Epithelial cell of esophagus (primary cell): ENCODE measurements at regions not wholly inside any gene's neighbourhood (a gene's known extent, or its start where the extent isn't known, plus 50 kb on each side); places are given as distances from the start of the nearest gene placed in this dataset.

Source experiments
- DNase-seq: peaks from one replicate; pipeline ENCODE4 v3.0.0; 2010; ENCODE audit warnings: low read depth
- H3K4me3 ChIP-seq: 2 replicates; pipeline ENCODE4 v1.5.1; 2011; ENCODE audit warnings: mild to moderate bottlenecking, low read length, control low read depth
- TF ChIP-seq, protein P1 (sequence below): IDR thresholded peaks from 2 replicates; pipeline ENCODE4 v1.5.1; 2011; ENCODE audit warnings: low read depth, mild to moderate bottlenecking, low read length, control low read depth, inconsistent platforms; ENCODE audit not compliant: insufficient read depth; ENCODE audit errors: missing control alignments

DNA sequence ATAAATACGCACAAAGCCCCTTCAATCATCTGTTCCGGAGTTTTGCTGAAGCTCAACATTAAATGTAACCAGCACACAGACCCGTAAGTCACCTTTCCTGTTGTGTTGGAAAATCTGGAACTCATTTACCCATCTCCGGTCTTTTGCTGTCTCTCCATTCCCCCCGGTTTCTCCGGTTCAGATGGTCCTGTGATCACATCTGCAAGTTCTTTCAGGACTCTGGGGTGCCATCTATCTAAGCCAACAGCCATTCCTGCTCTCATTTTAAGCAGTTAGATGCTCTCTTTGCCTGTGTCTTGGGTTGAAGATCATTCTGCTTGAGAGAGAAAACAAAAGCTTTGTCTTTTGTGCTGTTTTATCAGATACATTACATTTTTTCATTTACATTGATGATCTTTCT, 91.7 kb upstream of the TGIF1 start:
- no peak overlapping the region for H3K4me3 ChIP-seq
- TF ChIP-seq, protein P1, sequence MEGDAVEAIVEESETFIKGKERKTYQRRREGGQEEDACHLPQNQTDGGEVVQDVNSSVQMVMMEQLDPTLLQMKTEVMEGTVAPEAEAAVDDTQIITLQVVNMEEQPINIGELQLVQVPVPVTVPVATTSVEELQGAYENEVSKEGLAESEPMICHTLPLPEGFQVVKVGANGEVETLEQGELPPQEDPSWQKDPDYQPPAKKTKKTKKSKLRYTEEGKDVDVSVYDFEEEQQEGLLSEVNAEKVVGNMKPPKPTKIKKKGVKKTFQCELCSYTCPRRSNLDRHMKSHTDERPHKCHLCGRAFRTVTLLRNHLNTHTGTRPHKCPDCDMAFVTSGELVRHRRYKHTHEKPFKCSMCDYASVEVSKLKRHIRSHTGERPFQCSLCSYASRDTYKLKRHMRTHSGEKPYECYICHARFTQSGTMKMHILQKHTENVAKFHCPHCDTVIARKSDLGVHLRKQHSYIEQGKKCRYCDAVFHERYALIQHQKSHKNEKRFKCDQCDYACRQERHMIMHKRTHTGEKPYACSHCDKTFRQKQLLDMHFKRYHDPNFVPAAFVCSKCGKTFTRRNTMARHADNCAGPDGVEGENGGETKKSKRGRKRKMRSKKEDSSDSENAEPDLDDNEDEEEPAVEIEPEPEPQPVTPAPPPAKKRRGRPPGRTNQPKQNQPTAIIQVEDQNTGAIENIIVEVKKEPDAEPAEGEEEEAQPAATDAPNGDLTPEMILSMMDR: no peak
- no peak for DNase-seq

DNA sequence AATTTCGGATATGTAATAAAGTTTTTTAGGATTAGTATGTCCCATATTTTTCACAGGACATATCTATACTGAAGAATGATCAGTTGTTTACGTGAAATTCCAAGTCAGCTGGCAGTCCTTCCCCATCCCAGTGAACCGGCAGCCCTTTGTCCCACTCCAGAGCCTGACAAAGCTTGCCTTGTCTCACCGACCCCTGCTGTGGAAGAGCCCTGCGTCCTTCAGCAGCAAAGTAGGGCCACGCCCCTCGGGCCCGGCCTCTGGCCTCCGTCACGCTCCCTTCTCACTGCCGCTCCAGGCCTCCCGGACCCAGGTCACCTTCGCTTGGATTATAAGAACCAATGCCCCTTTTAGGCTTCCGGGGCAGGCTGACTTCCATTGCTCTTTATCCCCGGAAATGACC, 89.8 kb upstream of the TGIF1 start:
- TF ChIP-seq, protein P1: no peak
- no peak overlapping the region for H3K4me3 ChIP-seq
- no peak for DNase-seq

DNA sequence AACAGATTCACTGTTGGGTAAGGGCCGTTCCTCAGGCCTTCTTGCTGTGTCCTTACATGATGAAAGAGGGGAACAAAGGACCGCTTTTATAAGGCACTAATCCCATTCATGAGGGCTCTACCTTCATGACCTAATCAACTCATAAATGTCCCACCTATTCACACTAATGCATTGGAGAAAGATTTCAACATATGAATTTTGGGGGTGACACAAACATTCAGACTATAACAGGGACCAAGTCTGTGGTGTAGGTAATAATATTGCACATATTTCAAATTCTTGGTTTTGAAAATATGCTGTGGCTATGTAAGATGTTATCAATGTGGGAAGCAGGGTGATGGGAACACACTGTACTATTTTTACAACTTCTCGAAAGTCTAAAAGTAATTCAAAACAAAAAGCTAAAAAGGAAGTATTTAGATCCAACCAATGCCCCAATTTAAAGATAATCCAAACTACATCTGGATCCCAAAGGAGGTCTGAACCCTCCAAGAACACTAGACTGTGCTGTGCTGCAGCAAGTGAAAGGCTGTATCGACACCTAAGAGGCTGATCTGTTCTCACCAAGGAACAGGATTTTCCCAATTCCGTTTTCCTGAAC, 82.4 kb upstream of the TGIF1 start:
- TF ChIP-seq, protein P1: no peak
- DNase-seq: no peak
- no peak overlapping the region for H3K4me3 ChIP-seq

DNA sequence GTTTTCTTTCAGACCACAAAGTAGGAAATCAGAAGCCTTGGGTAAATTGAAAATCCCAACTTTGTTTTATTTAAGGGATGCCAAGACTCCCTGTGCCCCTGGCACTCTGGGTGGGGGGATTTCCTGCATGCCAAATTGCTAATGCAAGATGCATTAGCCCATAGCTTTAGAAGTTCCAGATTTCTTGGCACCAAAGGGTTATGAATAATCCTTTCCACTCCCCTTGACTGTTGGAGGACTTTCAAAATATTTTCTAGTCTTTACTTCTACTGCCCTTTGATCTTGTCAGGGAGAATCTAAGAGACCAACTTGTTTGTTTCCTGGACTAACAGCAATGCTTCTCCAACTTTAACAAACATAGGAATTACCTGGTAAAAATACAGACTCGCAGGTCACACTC, 81.8 kb upstream of the TGIF1 start:
- DNase-seq: peak; percentile 54
- TF ChIP-seq, protein P1: no peak
- H3K4me3 ChIP-seq: no peak overlapping the region

DNA sequence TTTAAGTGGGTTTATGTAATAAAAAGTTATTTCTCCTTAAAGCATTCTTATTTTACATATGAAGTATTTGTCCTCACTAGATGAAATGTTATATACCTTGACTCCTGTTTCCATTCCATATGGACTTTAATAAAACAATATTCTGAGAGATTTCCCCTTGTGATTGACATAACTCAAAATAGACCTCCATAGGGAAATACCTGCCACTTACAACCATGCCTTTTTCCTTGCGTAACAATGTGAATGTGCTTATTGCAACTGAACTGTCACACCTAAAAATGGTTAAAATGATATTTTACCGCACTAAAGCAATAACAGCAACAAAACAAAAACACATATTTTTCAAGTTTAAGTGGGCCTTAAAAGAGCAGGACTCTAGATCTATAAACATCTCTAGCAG, 70.3 kb upstream of the TGIF1 start:
- H3K4me3 ChIP-seq: no peak overlapping the region
- no peak for DNase-seq
- TF ChIP-seq, protein P1: no peak

DNA sequence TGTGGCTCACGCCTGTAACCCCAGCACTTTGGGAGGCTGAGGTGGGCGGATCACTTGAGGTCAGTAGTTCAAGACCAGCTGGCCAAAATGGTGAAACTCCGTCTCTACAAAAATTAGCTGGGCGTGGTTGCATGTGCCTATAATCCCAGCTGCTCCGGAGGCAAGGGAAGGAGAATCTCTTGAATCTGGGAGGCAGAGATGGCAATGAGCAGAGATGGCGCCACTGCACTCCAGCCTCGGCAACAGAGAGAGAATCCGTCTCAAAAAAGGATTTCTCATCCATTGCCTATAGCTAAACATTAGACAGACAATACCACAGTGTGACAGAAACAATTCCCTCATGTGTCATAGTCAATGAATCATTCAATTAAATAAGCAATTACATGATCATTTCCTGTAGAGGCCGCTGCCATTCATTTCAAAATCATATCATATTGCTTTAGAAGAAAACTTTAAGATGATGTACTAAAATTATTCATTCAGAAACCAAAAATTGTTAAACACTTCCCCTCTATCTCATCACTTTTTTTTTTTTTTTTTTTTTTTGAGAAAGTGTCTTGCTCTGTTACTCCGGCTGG, 69.5 kb upstream of the TGIF1 start:
- H3K4me3 ChIP-seq: no peak overlapping the region
- DNase-seq: peak; percentile 84
- TF ChIP-seq, protein P1: no peak

DNA sequence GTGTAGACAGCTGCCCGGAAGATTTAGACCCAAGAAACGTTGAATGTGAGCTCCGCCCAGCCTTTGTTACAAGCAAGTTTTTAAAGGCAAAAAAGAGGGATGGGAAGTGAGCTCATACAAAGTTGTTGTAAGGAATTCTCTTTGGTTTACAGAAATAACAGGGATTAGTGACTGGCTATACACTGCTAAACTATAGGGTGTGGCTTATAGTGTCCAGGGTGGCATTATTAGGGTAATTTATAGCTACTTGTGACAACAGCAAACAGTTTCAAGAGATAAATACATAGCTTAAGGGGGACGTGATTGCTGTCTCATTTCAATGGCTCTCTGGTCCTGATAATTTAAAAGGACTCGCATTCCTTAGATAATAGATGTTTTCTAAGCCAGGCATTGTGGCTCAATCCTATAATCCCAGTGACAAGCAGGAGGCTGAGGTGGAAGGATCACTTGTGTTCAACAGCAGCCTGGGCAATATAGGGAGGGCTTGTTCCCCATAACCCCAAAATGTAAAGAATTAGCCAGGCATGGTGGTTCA, 66.5 kb upstream of the TGIF1 start:
- TF ChIP-seq, protein P1: no peak
- no peak for DNase-seq
- H3K4me3 ChIP-seq: no peak overlapping the region
